BLaER1 treated with 17β-estradiol and CSF1 and Interleukin-3, amounts not matched to agents 10 nM and 100 nM (cell line): ENCODE measurements at regions not wholly inside any gene's neighbourhood (a gene's known extent, or its start where the extent isn't known, plus 50 kb on each side); places are given as distances from the start of the nearest gene placed in this dataset.

Experiments
- H3K27ac ChIP-seq, 11 experiments: shearing (Covaris generic); formaldehyde crosslinking; 2 replicates each; pipeline ENCODE4 v1.8.1; 2022
- H3K27me3 ChIP-seq, 11 experiments: shearing (Covaris generic); formaldehyde crosslinking; 2 replicates each; pipeline ENCODE4 v1.8.1; 2022
- H3K36me3 ChIP-seq, 11 experiments: shearing (Covaris generic); formaldehyde crosslinking; 2 replicates each; pipeline ENCODE4 v1.8.1; 2022
- H3K4me1 ChIP-seq, 10 experiments: shearing (Covaris generic); formaldehyde crosslinking; 2 replicates each; pipeline ENCODE4 v1.8.1; 2022
- H3K4me2 ChIP-seq, 11 experiments: shearing (Covaris generic); formaldehyde crosslinking; 2 replicates each; pipeline ENCODE4 v1.8.1; 2022
- H3K4me3 ChIP-seq, 10 experiments: shearing (Covaris generic); formaldehyde crosslinking; 2 replicates each; pipeline ENCODE4 v1.8.1; 2022
- H3K9ac ChIP-seq, 11 experiments: shearing (Covaris generic); formaldehyde crosslinking; 2 replicates each; pipeline ENCODE4 v1.8.1; 2022
- H3K9me3 ChIP-seq, 11 experiments: shearing (Covaris generic); formaldehyde crosslinking; replicated peaks in 1 of 11; 2 replicates each; pipeline ENCODE4 v1.8.1; 2022
- H4K20me1 ChIP-seq, 11 experiments: shearing (Covaris generic); formaldehyde crosslinking; 2 replicates each; pipeline ENCODE4 v1.8.1; 2022
- Cebpa-rat ChIP-seq, 11 experiments: shearing (Covaris generic); IDR thresholded peaks; 2 replicates each; pipeline ENCODE4 v1.8.1; 2022

GRCh38 chr18:73638709-73639108 lies 508.9 kb downstream of the FBXO15 start:
- H3K4me3 ChIP-seq, result no peak overlapping the region
- no peak for TF ChIP-seq Cebpa-rat (IDR thresholded peaks at IDR 0.05)
- no peaks in the 10 kb centered on the region for H3K27me3 ChIP-seq
- no peak overlapping the region for H3K9ac ChIP-seq
- H3K27ac ChIP-seq, result no peak overlapping the region
- no peak overlapping the region for H3K4me2 ChIP-seq
- no peaks in the 10 kb centered on the region for H3K36me3 ChIP-seq
- no peaks in the 10 kb centered on the region for H3K4me1 ChIP-seq
- H3K9me3 ChIP-seq, result no peaks in the 10 kb centered on the region
- H4K20me1 ChIP-seq, result no peaks in the 10 kb centered on the region

DNA sequence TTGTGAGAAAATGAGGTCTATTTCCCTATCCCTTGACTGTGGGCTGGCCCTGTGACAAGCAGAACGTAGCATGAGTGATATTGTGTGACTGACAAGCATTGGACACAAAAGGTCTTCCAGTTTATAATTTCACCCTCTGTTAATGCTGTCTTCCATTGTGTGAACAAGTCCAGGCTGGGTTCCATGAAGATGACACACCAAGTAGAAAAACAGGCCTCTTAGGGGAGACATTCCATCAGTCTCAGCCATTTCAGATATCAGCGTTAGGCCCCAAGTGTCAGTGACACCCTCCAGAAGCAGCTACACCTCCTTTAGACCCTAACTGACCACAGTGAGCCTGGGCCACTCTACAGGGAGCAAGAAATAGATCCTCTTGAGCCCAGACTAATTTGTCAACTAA lies 511.3 kb downstream of the FBXO15 start:
- TF ChIP-seq Cebpa-rat (IDR thresholded peaks at IDR 0.05), result no peak
- H3K27me3 ChIP-seq, result no peaks in the 10 kb centered on the region
- H3K4me3 ChIP-seq, result no peak overlapping the region
- H3K9ac ChIP-seq, result no peak overlapping the region
- H3K36me3 ChIP-seq, result no peaks in the 10 kb centered on the region
- no peaks in the 10 kb centered on the region for H3K9me3 ChIP-seq
- H3K27ac ChIP-seq, result no peak overlapping the region
- H4K20me1 ChIP-seq, result no peaks in the 10 kb centered on the region
- no peak overlapping the region for H3K4me2 ChIP-seq
- no peaks in the 10 kb centered on the region for H3K4me1 ChIP-seq

DNA sequence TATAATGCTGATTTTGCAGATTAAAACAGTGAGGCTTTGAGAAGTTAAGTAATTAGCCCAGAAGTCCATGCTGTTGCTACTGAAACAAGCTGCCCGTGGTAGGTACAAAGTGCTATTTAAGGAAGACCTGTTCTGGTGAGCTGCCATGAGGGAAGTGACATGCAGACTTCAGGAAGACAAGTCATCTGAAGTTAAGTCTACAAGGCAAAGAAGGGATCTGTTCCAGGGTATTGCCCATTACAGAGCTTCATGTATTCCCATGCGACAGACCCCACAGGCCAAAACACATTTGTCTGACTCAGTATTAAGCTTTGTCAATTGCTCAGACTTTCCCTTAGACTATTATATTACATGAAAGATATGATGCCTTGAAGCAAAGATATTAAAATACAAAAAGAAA lies 520.8 kb downstream of the FBXO15 start:
- Histone ChIP-seq H3K4me3 (no peak overlapping the region), H3K9ac (no peak overlapping the region), H3K27me3 (no peaks in the 10 kb centered on the region), H3K4me1 (no peaks in the 10 kb centered on the region), H3K4me2 (no peak overlapping the region), H3K9me3 (no peaks in the 10 kb centered on the region), H3K36me3 (no peaks in the 10 kb centered on the region), H3K27ac (no peak overlapping the region), H4K20me1 (no peaks in the 10 kb centered on the region)
- no peak for TF ChIP-seq Cebpa-rat (IDR thresholded peaks at IDR 0.05)

- Histone ChIP-seq H3K27ac (no peak overlapping the region), H3K9ac (no peak overlapping the region), H4K20me1 (no peaks in the 10 kb centered on the region), H3K27me3 (no peaks in the 10 kb centered on the region), H3K9me3 (no peaks in the 10 kb centered on the region), H3K4me3 (no peak overlapping the region), H3K36me3 (no peaks in the 10 kb centered on the region), H3K4me2 (no peak overlapping the region), H3K4me1 (no peaks in the 10 kb centered on the region)
- TF ChIP-seq Cebpa-rat (IDR thresholded peaks at IDR 0.05), result no peak
Observed at GRCh38 chr18:73626221-73626620, 521.4 kb downstream of the FBXO15 start.

DNA sequence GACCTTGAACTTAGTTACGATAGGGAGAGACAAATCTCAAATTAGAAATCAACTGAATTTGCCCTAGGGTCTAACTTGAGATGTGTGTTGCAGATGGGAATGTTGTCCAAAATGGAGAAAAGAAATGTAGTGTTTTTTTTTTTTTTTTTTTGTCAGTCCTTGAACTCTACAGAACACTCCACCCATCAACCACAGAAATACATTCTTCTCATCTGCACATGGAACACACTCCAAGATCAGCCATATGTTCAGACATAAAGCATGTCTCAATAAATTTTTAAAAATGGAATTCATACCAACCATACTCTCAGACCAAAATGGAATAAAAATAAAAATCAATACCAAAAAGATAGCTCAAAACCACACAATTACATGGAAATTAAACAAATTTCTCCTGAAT lies 526.5 kb downstream of the FBXO15 start:
- no peak overlapping the region for H3K4me3 ChIP-seq
- no peak for TF ChIP-seq Cebpa-rat (IDR thresholded peaks at IDR 0.05)
- no peaks in the 10 kb centered on the region for H3K27me3 ChIP-seq
- no peaks in the 10 kb centered on the region for H3K36me3 ChIP-seq
- H3K4me2 ChIP-seq, result no peak overlapping the region
- no peaks in the 10 kb centered on the region; a peak in 1 of 20 replicates for H3K4me1 ChIP-seq
- H3K9ac ChIP-seq, result no peak overlapping the region
- H3K9me3 ChIP-seq, result no peaks in the 10 kb centered on the region
- H4K20me1 ChIP-seq, result no peaks in the 10 kb centered on the region
- H3K27ac ChIP-seq, result no peak overlapping the region

DNA sequence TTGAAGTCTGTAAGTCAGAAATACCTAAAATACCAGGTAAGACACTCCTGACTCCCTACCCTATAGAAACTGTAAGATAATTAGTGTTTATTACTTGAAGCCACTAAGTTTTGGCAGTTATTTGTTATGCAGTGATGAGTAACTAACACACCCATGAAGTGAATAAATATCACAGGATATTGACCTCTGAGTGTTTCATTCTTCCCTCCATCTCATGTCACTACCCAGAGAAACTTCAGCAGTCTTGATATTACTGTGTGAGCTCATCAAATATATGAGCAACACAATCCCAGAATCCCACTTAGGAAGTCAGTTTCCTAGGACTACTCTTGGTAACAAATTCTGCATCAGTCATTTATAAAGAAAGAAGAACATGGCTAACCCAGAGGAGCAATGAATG lies 529.7 kb downstream of the FBXO15 start:
- H3K9me3 ChIP-seq, result no peaks in the 10 kb centered on the region
- no peak overlapping the region for H3K27ac ChIP-seq
- no peak for TF ChIP-seq Cebpa-rat (IDR thresholded peaks at IDR 0.05)

GRCh38 chr18:73615506-73615905 lies 532.1 kb downstream of the FBXO15 start:
- H3K27me3 ChIP-seq, result no peaks in the 10 kb centered on the region
- H4K20me1 ChIP-seq, result no peaks in the 10 kb centered on the region
- no peaks in the 10 kb centered on the region for H3K9me3 ChIP-seq
- H3K27ac ChIP-seq, result no peak overlapping the region
- TF ChIP-seq Cebpa-rat (IDR thresholded peaks at IDR 0.05), result no peak
- no peaks in the 10 kb centered on the region for H3K36me3 ChIP-seq
- no peak overlapping the region for H3K9ac ChIP-seq
- H3K4me3 ChIP-seq, result no peak overlapping the region
- H3K4me2 ChIP-seq, result peak overlapping the region in 2 of 11 experiments; percentile 0 to 23; a peak in 2 of 22 replicates
- peaks cover 0 to 6% (median 2%) of the 10 kb centered on the region in 10 experiments; a peak in 4 of 20 replicates for H3K4me1 ChIP-seq

More for the DNA sequence above, 529.7 kb downstream of the FBXO15 start:
- no peaks in the 10 kb centered on the region for H3K27me3 ChIP-seq
- no peaks in the 10 kb centered on the region for H3K36me3 ChIP-seq
- H3K4me2 ChIP-seq, result no peak overlapping the region
- peaks cover 0 to 6% (median 2%) of the 10 kb centered on the region in 10 experiments; a peak in 4 of 20 replicates for H3K4me1 ChIP-seq
- no peak overlapping the region for H3K9ac ChIP-seq
- H3K4me3 ChIP-seq, result no peak overlapping the region
- H4K20me1 ChIP-seq, result no peaks in the 10 kb centered on the region

GRCh38 chr18:73614812-73615211 lies 532.8 kb downstream of the FBXO15 start:
- Histone ChIP-seq H3K4me1 (peaks cover 0 to 6% (median 2%) of the 10 kb centered on the region in 10 experiments; a peak in 4 of 20 replicates), H3K4me2 (no peak overlapping the region), H3K9ac (no peak overlapping the region), H3K27ac (no peak overlapping the region), H3K27me3 (no peaks in the 10 kb centered on the region), H3K4me3 (no peak overlapping the region), H3K9me3 (no peaks in the 10 kb centered on the region), H4K20me1 (no peaks in the 10 kb centered on the region), H3K36me3 (no peaks in the 10 kb centered on the region)
- no peak for TF ChIP-seq Cebpa-rat (IDR thresholded peaks at IDR 0.05)

DNA sequence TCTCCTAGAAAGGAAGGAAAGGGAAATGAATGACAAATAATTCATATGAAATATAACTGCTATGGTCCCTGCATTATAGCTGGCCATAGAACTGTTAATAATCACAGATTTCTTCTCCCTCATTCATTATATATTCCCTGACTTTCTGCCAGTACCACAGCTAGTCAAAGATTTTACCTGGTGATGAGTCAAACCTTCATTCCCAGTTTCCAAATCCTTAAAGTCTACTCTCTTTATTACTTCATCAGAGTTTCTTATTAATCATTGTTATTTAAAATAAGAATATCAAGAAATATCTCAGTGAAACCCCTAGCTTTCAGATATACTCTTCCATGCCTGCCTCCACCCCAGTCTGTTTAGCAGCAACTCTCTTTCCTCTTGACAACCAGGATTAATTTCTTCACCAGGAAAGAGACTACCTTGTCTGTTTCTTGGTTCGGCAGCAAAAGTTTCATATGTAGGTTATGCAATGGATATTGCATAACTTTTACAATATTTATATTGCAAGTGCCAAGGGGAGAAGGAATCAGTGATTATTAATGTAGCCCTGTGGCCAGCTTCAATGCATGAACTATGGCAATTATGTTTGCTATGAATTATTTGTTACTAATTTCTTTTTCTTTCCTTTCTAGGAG lies 533.8 kb downstream of the FBXO15 start:
- Histone ChIP-seq H3K27ac (no peak overlapping the region), H3K4me3 (no peak overlapping the region), H3K4me1 (peaks cover 0 to 6% (median 2%) of the 10 kb centered on the region in 10 experiments; a peak in 4 of 20 replicates), H3K9me3 (no peaks in the 10 kb centered on the region), H4K20me1 (no peaks in the 10 kb centered on the region), H3K4me2 (no peak overlapping the region), H3K27me3 (no peaks in the 10 kb centered on the region), H3K9ac (no peak overlapping the region), H3K36me3 (no peaks in the 10 kb centered on the region)
- 0 out of 22 replicates have a peak, but pooled peaks of 1 of the 11 experiments have one; percentile 37 for TF ChIP-seq Cebpa-rat (IDR thresholded peaks at IDR 0.05)

GRCh38 chr18:73597832-73598615 lies 549.6 kb downstream of the FBXO15 start:
- H3K9me3 ChIP-seq, result no peaks in the 10 kb centered on the region
- no peak overlapping the region for H3K4me3 ChIP-seq
- TF ChIP-seq Cebpa-rat (IDR thresholded peaks at IDR 0.05), result no peak
- H3K9ac ChIP-seq, result no peak overlapping the region
- no peak overlapping the region for H3K27ac ChIP-seq
- H3K4me1 ChIP-seq, result no peaks in the 10 kb centered on the region
- no peak overlapping the region for H3K4me2 ChIP-seq
- H3K36me3 ChIP-seq, result no peaks in the 10 kb centered on the region
- H3K27me3 ChIP-seq, result no peaks in the 10 kb centered on the region
- H4K20me1 ChIP-seq, result no peaks in the 10 kb centered on the region
